Activated naive CD4-positive, alpha-beta T cell treated with Interleukin-2 at 50 U/mL for 16 hours (primary cell): ENCODE measurements at regions not wholly inside any gene's neighbourhood (a gene's known extent, or its start where the extent isn't known, plus 50 kb on each side); places are given as distances from the start of the nearest gene placed in this dataset.

Experiments
- DNase-seq: peaks from one replicate; pipeline ENCODE4 v3.0.0-alpha.2; 2020

DNA sequence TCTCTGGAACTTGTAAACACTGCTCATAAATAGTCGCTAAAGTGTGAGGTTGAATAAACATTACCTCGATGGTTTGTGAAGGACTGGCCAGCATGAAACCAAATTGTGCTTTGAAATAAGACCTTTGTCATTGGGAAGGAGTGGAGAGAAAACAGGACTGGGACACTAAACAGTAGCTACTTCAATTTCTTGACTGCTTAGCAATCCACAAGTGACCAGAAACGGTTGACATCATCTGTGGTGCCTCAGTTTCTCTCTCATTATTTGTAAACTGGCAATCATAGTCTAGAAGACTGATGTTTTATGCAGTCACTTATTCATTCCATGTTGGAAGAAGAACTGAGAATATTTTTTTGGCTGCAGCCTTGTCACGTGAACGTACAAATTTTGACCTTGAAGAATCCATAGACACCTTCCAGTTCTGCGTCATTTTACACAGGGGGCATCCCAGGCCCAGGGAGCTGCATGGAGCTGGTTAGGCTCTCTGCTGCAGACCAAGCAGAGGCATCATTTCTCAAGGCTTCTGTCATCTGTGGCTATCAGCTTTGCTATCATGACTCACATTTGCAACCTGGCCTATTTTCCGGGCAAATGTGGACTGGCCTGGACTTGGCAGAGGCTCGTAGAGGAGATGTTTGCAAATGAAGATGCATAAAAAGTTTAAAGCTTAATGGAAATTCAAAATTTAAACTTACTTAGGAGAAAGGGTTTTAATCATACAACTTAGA is 391.8 kb downstream of the FGF9 start:
- DNase-seq, result peak; percentile 20

DNA sequence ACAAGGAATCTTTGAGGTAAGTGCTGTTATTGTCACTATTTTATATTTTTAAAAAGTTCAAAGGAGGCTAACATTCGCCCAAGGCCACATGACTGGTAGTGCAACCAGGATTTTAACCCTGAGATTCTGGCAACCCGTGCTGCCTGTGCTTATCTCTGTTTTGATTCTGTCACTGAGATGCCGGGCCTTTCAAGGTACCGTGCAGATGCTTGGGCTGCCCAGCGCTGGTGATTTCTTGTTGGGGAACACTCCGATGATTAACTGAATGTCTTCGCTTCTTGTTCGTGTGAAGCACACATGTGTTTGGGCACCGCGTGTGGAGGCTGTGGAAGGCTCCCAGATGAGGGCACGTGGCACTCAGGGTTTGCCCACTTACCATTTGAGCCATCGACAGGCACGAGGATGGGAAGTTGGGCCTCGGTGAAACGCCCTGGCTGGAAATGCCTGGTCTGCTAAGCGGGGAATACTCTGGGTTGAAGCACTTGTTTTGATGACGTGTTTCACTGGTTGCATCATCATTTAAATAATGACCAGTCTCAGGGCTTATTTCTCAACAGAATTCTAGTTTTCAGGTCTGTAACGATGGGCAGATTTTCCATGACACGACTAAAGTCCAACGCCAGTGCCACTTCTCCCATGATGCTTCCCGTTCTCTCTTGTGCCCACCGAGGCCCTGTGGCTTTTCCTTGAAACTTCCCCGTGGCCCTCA is 392.7 kb downstream of the FGF9 start:
- no peak for DNase-seq

DNA sequence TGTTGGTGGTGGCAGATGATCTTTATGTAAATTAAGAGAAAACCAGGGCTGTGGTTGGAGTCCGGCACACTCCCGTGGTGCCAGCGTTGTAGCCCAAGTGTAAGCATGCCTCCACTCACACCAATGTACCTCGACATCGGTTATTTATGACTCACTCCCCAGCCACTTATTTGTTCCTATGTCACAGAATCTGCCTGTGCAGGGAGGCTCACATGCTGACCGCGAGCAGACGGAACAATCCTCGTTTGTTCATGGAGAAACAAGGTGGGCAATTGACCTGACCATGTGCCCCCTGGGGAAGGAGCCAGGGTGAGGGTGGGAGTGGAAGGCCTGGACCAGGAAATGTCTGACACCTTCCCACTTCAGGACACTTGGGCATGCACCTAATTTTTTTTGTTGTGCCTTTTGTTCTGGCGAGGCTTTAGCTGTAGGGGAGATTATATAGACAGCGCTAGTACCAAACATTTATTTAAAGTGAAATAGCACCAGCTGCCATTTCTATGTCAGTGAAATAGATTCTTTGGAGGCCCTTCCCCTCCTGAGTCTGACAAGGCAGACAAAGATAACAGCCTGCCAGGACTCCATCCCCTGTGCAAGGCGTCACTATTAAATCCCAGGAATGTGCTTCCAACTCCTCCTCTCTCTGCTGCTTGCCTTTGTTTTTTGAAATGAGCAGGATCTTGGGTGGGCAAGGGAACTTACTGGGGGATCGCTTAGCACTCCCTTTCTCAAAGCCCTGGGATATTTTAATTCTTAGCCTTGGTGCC is 394.2 kb downstream of the FGF9 start:
- DNase-seq, result no peak

DNA sequence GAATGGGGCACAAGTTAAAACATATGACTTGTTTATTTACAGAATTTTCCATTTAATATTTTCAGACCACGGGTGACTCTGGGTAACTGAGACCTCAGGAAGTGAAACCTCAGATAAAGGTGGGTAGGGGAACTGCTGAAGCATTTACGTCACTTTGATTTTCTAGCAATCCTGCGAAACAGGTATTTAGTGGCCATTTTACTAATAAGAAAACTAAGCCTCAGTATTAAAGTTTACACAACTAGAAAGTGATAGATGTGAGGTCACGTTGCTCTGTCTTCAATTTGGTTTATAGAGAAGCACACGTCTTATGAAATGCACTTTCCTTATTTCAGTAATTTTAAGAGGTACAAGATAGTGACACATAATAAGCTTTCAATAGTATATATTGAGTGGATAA is 402.8 kb downstream of the FGF9 start:
- DNase-seq, result no peak

- no peak for DNase-seq
These were observed 403.5 kb downstream of the FGF9 start for GRCh38 chr13:22074403-22074802.

DNA sequence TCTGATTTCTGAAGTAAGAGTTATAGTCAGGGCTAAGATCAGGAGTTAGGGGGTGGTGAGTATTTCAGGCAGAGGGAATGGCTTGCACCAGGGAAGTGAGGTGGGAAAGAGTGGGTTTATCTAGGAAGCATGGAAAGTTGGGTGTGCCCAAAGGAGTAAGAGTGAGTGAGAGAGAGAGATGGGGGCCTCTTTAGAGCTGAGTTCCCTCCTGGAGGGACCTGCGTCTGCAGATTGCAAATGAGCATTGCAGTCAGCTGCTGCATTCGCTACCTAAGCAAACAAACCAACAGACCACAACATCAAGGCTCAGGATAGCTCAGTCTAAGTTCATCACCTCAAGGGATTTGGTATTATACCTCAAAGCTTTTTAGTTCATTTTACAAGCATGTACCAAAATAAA is 405.8 kb downstream of the FGF9 start:
- DNase-seq, result no peak

GRCh38 chr13:22077205-22077683 is 406.4 kb downstream of the FGF9 start:
- no peak for DNase-seq

GRCh38 chr13:22077764-22078163 is 406.9 kb downstream of the FGF9 start:
- no peak for DNase-seq

DNA sequence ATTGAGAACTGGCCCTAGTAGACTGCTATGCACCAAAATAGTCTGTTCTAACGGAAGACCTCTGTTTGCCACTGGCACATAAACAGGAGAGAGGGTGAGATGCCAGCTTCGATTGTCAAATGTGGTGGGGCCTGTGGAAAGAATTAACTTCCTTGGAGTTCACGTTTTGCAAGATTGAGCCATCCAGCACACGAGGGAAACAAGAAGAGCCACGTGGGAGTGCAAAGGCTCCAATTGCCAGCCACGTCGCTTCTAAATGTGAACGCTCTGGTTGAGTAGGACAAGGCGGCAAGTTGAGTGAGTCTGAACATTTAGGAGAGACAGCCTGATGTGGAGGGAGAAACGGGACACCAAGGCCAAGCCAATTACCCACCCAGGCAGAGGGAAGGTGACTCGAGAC is 409.1 kb downstream of the FGF9 start:
- DNase-seq, result no peak

DNA sequence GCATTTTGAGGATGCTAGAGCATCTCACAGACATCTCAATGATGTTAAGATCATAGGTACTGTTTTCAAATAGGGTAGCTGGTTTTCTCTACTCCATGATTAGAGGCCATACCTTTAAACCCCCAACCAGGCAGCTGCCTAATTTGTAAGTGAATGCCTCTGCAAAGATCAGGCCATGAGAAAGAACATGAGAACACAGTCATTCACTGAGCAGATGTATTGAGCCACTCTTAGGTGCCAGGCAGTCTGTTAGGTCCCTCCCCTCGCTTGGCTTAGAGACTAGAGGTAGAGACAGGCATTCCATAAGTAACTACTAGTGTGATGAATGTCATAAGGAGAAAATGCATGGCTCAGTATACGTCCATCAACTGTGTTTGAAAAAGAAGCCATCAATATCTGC is 410.0 kb downstream of the FGF9 start:
- DNase-seq, result no peak

- DNase-seq, result no peak
These were observed 410.6 kb downstream of the FGF9 start for GRCh38 chr13:22081430-22081829.

DNA sequence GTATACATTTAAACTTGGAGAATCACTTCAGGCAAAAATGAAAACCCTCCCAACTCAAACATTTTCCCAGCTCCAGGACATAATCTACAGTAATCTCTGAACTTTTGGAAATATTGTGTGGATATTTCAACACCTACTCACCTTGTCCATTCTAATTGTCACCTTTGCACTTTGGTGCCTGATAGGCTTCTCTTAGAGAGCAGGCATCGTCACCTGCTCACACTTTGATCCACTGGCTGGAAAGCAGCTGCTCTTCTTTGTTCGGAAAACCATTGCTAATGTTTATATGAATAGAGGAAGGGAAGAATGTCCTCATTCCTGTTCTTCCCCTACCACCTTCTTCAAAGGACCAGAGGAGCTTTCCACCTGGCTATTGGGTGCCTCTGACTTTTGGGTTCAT is 411.2 kb downstream of the FGF9 start:
- DNase-seq, result no peak

DNA sequence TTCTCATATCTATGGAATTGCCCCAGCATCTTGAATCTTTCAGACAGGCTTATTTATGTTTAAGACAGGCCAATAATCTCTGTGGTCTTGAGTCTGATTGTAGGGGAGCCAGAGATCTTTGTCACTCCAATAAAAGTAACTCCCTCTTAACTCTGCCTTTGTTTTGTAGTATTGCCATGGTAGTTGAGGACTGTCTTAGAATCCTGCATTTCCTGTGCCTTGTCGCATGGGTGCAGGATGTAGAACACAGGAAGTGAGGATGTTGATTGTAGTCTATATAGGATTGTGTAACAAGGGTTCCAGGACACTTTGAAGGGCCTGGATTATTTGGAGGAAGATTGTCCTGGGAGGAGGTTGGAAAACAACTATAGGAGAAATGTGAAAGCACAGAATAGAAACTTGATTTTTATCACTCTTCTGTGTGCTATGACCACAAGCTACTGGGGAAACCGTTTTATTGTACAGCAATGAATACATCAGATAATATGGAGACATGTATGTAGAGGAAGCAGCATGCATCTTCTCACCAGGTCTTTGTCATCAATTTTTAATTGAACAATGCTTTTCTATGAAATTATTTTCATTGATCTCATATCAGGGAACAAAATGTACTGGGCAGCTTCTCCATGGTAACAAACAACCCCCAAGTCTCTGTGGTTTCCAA is 411.7 kb downstream of the FGF9 start:
- DNase-seq, result no peak

DNA sequence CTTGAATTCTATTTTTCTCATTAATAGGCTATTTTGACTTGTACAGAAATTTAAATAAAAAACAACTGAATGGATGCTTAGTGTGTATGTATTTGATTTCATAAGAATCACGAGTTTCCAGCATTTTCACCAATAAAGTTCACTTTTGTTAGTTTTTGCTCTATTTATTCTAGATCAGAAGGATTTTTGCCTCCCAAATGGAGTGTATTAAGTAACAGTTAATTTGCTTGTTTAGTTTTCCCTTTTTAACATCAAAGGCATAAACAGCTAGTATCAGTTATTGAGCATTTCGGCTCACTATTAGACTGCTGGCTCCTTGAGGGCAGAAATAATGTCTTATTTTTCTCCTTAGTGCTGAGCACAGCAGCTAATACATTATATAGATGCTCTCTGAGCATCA is 414.1 kb downstream of the FGF9 start:
- no peak for DNase-seq

- DNase-seq, result no peak
These were observed 415.9 kb downstream of the FGF9 start for GRCh38 chr13:22086597-22087330.

DNA sequence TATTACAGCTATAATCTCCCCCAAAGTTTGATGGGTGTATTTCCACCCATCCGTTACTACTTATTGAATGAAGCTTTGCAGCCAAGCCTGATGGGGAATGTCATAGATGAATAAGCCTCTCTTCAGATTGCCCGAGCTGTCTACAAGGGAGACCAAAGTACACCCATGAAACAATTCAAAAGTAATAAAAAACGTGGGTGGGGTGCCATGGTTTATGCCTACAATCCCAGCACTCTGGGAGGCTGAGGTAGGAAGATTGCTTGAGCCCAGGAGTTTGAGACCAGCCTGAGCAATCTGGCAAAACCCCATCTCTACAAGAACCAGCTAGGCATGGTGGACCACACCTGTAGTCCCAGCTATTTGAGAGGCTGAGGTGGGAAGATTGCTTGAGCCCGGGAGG is 419.2 kb downstream of the FGF9 start:
- no peak for DNase-seq

- DNase-seq, result no peak
These were observed 420.5 kb downstream of the FGF9 start for GRCh38 chr13:22091222-22091970.

DNA sequence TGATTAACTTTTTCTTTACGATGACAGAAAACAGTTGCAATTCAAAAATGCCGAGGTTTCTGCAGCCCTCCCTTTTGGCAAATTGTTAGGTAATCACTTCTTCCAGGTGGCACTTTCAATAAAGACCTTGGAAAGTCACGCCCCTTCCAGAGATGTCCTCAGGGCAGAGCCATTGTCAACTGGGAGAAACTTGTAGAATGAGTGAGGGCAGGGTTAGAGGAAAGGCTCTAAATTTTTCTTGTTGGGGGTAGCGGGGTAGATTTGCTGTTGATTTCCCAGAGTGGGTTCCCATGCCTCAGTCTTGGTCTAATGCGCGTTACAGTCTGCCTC is 421.1 kb downstream of the FGF9 start:
- no peak for DNase-seq

- no peak for DNase-seq
These were observed 422.1 kb downstream of the FGF9 start for GRCh38 chr13:22092791-22093560.

DNA sequence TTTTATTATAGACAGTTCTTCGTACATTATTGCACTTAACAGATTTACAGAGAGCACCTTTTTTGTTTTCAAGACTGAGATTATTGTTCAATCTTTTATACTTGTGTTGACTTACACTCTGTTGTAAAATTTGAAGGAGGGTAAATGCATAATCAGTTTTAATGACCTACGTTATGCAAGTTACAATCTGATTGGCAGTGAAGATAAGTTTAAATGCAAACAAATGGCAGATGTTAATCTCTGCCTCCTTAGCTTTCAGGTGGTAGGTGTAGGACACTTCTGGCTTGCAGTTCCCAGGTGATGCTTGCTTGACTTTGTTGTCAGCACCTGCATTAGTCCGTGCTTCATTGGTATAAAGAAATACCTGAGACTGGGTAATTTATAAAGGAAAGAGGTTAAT is 424.9 kb downstream of the FGF9 start:
- DNase-seq, result no peak

- DNase-seq, result no peak
These were observed 428.7 kb downstream of the FGF9 start for GRCh38 chr13:22099585-22099984.
